ENCODE measurements at regions not wholly inside any gene's neighbourhood (a gene's known extent, or its start where the extent isn't known, plus 50 kb on each side); places are given as distances from the start of the nearest gene placed in this dataset.

DNA sequence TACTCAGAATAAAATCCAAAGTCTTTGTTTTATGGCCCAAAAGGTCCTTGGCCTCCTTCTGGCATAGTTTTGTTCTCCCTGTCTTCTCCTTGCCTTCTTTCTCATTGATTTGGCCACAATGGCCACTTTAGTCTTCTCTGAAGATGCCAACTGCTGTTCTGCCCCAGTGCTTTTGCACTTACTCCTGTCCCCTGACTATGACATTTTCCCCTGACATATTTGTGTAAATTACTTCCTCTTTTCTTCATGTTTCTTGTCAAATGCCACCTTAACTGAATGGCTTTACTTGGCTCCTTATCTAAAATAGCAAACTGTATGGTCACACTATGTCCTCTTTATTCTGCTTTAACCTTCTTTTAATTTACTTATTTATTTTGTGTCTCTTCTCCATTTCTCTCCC is 484.7 kb upstream of the ARRDC3 start:
- no peak for TF ChIP-seq CTCF (IDR thresholded peaks at IDR 0.05; ENCODE audit: low read depth, low read length, poor library complexity, severe bottlenecking)
- TF ChIP-seq EZH2phosphoT487 (IDR thresholded peaks at IDR 0.05; ENCODE audit: borderline replicate concordance, low read length), result no peak

Data from DOHH2 (cell line).